Ascending aorta (tissue), 2 donors: ENCODE measurements at regions not wholly inside any gene's neighbourhood (a gene's known extent, or its start where the extent isn't known, plus 50 kb on each side); places are given as distances from the start of the nearest gene placed in this dataset.

Experiments
- DNase-seq, 2 donors: peaks; one replicate each; pipeline ENCODE4 v3.0.0-alpha.2; 2019; ENCODE audit warnings: low spot score in 2 of 2
- H3K27ac ChIP-seq, 2 donors: fragments of 200-600 bp; sonication (generic); one replicate each; pipeline ENCODE4 v1.5.1; 2016 to 2017; ENCODE audit warnings: mild to moderate bottlenecking in 1 of 2
- H3K27me3 ChIP-seq: fragments of 200-600 bp; sonication (generic); one replicate; pipeline ENCODE4 v1.5.1; 2017
- H3K36me3 ChIP-seq, 2 donors: fragments of 200-600 bp; sonication (generic); one replicate each; pipeline ENCODE4 v1.5.1; 2016
- H3K4me1 ChIP-seq, 2 donors: fragments of 200-600 bp; sonication (generic); one replicate each; pipeline ENCODE4 v1.5.1; 2016 to 2017; ENCODE audit warnings: mild to moderate bottlenecking in 1 of 2
- H3K4me3 ChIP-seq, 2 donors: fragments of 200-600 bp; sonication (generic); one replicate each; pipeline ENCODE4 v1.5.1; 2016 to 2017; ENCODE audit warnings: mild to moderate bottlenecking in 1 of 2
- H3K9me3 ChIP-seq, 2 donors: fragments of 200-600 bp; sonication (generic); one replicate each; pipeline ENCODE4 v1.5.1; 2016
- intact Hi-C: fragments of 100-400 bp; cut with DNase I; formaldehyde crosslinking; loops from one replicate; pipeline ENCODE4 v1.15.1; 2023
- TF ChIP-seq, protein P1 (sequence below), 3 experiments: fragments of 200-600 bp in 2 of 3; fragments of 450-650 bp in 1 of 3; sonication (generic) in 2 of 3; IDR thresholded peaks; one replicate each; pipeline ENCODE4 v1.5.1; 2016 to 2019; ENCODE audit warnings: antibody characterized with exemption in 3 of 3, mild to moderate bottlenecking in 1 of 3, moderate library complexity in 1 of 3

DNA sequence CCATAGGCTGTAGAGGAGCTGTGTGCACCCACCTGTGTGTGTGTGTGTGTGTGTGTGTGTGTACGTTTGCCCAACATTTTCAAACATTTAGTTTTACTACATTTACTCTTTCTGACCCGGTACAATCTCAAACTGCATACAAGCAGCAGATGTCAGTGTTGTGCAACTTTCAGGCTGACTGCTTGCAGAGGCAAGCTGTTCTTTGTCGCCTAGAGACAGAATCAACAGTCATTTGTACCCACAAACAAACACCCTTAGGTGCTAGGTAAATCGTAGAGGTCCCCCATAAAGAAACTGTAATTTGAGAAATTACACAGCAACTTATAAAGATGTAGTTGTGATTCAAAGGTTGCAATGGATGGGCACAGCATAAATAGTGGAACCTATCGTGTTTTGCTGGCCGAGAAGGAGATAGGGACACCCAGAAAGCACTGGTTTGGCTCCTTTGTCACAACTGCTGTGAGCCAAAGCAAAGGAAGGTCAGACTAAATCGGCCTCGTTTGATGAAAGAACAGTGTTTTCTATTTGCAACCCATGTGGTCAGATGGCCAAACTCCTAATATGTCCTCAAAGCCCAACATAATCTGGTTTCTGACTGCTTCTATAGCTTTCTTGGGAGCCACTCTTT is 478.4 kb downstream of the TOX3 start:
- no peaks in the 10 kb centered on the region for H3K4me1 ChIP-seq
- no peak overlapping the region for H3K4me3 ChIP-seq
- H3K36me3 ChIP-seq = no peaks in the 10 kb centered on the region
- peaks cover 0 to 6% of the 10 kb centered on the region in 2 donors for H3K9me3 ChIP-seq
- intact Hi-C loops = no loop called here
- no peak for DNase-seq
- TF ChIP-seq, protein P1, sequence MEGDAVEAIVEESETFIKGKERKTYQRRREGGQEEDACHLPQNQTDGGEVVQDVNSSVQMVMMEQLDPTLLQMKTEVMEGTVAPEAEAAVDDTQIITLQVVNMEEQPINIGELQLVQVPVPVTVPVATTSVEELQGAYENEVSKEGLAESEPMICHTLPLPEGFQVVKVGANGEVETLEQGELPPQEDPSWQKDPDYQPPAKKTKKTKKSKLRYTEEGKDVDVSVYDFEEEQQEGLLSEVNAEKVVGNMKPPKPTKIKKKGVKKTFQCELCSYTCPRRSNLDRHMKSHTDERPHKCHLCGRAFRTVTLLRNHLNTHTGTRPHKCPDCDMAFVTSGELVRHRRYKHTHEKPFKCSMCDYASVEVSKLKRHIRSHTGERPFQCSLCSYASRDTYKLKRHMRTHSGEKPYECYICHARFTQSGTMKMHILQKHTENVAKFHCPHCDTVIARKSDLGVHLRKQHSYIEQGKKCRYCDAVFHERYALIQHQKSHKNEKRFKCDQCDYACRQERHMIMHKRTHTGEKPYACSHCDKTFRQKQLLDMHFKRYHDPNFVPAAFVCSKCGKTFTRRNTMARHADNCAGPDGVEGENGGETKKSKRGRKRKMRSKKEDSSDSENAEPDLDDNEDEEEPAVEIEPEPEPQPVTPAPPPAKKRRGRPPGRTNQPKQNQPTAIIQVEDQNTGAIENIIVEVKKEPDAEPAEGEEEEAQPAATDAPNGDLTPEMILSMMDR (IDR thresholded peaks at IDR 0.05) = no peak
- H3K27ac ChIP-seq = no peak overlapping the region
- H3K27me3 ChIP-seq = no peaks in the 10 kb centered on the region

DNA sequence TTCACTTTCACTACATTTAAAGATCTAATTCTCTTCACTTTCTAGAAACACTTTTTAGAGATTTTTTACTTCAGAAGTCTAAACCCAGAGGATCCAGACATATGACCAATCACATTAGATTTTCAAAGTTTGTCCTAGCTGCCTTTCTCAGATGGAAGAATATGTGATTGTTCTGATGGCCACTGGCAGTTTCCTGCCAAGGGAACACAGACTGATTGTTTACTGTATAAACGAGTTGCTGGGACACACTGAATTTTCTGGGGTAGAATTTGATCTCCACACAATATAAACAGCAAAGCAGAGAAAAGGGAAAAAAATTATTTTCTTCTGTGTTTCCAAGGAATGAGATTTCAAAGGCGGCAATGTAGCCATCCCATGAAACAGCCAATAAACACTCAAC is 480.0 kb downstream of the TOX3 start:
- Histone ChIP-seq H3K27me3 (no peaks in the 10 kb centered on the region), H3K27ac (no peak overlapping the region), H3K4me1 (no peaks in the 10 kb centered on the region), H3K9me3 (peaks cover 0 to 6% of the 10 kb centered on the region in 2 donors), H3K36me3 (no peaks in the 10 kb centered on the region), H3K4me3 (no peak overlapping the region)
- DNase-seq = no peak
- TF ChIP-seq, protein P1 (IDR thresholded peaks at IDR 0.05) = no peak
- intact Hi-C loops = no loop called here

DNA sequence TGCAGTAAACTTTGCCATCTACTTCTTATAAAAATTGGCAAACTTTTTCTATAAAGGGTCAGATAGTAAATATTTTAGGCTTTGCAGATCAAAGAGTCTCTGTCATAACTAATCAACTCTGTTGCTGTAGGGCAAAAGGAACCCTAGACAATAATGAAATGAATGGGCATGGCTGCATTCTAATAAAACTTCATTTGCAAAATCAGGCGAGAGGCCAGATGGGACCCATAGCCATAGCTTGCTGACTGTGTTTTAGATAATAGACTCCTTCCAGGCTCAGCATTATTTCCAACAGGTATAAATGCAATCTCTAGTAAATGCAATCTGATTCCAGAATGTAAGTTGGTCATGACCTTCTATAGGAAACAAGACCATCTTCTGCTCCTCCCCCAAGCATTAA is 490.7 kb downstream of the TOX3 start:
- intact Hi-C loops = no loop called here
- H3K9me3 ChIP-seq = no peaks in the 10 kb centered on the region
- no peaks in the 10 kb centered on the region for H3K36me3 ChIP-seq
- DNase-seq = no peak
- no peaks in the 10 kb centered on the region for H3K27me3 ChIP-seq
- H3K4me3 ChIP-seq = no peak overlapping the region
- TF ChIP-seq, protein P1 (IDR thresholded peaks at IDR 0.05) = no peak
- no peaks in the 10 kb centered on the region for H3K4me1 ChIP-seq
- H3K27ac ChIP-seq = no peak overlapping the region

DNA sequence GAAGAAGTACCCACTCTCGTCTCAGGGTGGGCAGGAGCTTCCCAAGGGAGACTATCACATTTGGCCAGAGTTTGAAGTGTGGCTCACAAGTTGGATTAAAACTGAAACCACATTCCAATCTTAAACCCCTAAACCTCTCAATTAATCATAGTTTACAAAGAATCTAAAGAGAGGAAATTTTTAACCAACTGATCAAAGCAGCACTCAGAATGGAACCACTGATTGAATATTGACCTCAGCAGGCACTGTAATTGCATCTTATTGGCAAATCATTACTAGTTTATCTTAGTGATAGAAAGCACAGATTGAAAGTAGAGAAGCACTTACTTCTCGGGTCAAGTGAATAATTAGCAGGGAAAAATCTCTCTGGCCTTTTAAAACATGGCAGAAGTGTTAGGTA is 491.6 kb downstream of the TOX3 start:
- no peaks in the 10 kb centered on the region for H3K36me3 ChIP-seq
- no peak for DNase-seq
- H3K9me3 ChIP-seq = no peaks in the 10 kb centered on the region
- no peaks in the 10 kb centered on the region for H3K27me3 ChIP-seq
- no peak overlapping the region for H3K27ac ChIP-seq
- no peak overlapping the region for H3K4me3 ChIP-seq
- no peaks in the 10 kb centered on the region for H3K4me1 ChIP-seq
- TF ChIP-seq, protein P1 (IDR thresholded peaks at IDR 0.05) = no peak
- intact Hi-C loops = no loop called here

DNA sequence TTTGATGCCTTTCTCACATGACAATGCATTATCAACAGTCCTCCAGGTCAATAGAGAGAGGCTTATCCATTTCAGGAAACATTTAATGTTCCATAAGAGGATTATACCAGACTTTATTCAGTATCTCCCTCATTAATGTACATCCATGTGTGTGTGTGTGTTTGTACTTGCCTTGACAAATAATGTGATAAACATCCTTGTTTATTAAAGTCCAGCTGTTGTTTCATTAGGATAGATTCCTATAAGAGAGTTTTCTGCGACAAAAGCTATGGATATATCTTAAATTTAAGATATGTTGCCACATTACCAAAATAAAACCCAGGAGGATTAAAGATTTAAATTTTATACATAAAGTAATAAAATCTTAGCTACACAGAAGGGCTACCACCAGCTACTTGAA is 492.6 kb downstream of the TOX3 start:
- no peak overlapping the region for H3K4me3 ChIP-seq
- H3K36me3 ChIP-seq = no peaks in the 10 kb centered on the region
- intact Hi-C loops = no loop called here
- H3K27ac ChIP-seq = no peak overlapping the region
- no peak for DNase-seq
- H3K27me3 ChIP-seq = no peaks in the 10 kb centered on the region
- no peaks in the 10 kb centered on the region for H3K4me1 ChIP-seq
- H3K9me3 ChIP-seq = no peaks in the 10 kb centered on the region
- TF ChIP-seq, protein P1 (IDR thresholded peaks at IDR 0.05) = no peak

DNA sequence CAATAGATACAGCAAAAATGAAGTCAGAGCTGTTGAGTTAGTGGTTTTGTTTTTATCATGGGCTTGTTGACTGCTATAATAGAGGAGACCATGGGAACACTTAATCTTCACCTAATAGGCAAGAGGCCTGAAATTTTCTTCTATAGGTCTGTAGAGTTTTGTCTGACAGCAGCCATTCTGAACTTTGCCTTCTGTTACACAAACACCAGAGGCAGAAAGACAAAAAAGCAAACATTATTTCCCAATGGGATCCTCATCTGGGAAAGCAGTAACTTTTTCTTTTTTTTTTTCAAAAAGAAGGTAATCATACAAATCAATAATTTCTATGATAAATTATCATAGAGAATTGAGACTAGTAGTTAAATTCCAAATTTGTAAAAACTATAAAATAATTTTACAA is 494.1 kb downstream of the TOX3 start:
- Histone ChIP-seq H3K4me3 (no peak overlapping the region), H3K9me3 (no peaks in the 10 kb centered on the region), H3K27ac (no peak overlapping the region), H3K27me3 (no peaks in the 10 kb centered on the region), H3K4me1 (no peaks in the 10 kb centered on the region), H3K36me3 (no peaks in the 10 kb centered on the region)
- TF ChIP-seq, protein P1 (IDR thresholded peaks at IDR 0.05) = no peak
- intact Hi-C loops = no loop called here
- no peak for DNase-seq
